SK-N-SH treated with all-trans-retinoic acid at 6 μM for 48 hours (cell line): ENCODE measurements at regions not wholly inside any gene's neighbourhood (a gene's known extent, or its start where the extent isn't known, plus 50 kb on each side); places are given as distances from the start of the nearest gene placed in this dataset.

Experiments
- ATAC-seq: fragments of 200-7000 bp; cut with Tn5 transposase; 3 replicates; pipeline ENCODE4 v1.9.1; 2020; ENCODE audit warnings: mild to moderate bottlenecking, moderate library complexity
- ARNTL ChIP-seq: fragments of 450-650 bp; formaldehyde crosslinking; IDR thresholded peaks from 2 replicates; pipeline ENCODE4 v1.5.0; 2020; ENCODE audit warnings: low read depth, mild to moderate bottlenecking, moderate library complexity, borderline replicate concordance
- BACH2 ChIP-seq: fragments of 250-450 bp; sonication (Bioruptor Pico); IDR thresholded peaks from 2 replicates; pipeline ENCODE4 v1.9.0; 2021; ENCODE audit warnings: mild to moderate bottlenecking, borderline replicate concordance
- CSDC2 ChIP-seq: fragments of 250-450 bp; sonication (Bioruptor Pico); IDR thresholded peaks from 2 replicates; pipeline ENCODE4 v1.5.0; 2020; ENCODE audit warnings: mild to moderate bottlenecking, moderate library complexity
- ESRRG ChIP-seq: fragments of 250-450 bp; sonication (Bioruptor Pico); IDR thresholded peaks from 2 replicates; pipeline ENCODE4 v1.6.1; 2021; ENCODE audit warnings: mild to moderate bottlenecking
- GLIS3 ChIP-seq: fragments of 250-450 bp; sonication (Bioruptor Pico); IDR thresholded peaks from 2 replicates; pipeline ENCODE4 v1.5.0; 2020; ENCODE audit warnings: mild to moderate bottlenecking, moderate library complexity
- ISL1 ChIP-seq: fragments of 250-450 bp; sonication (Bioruptor Pico); IDR thresholded peaks from 2 replicates; pipeline ENCODE4 v2.1.2; 2022; ENCODE audit warnings: mild to moderate bottlenecking, moderate library complexity
- OSR1 ChIP-seq: fragments of 250-450 bp; sonication (Bioruptor Pico); IDR thresholded peaks from 2 replicates; pipeline ENCODE4 v1.8.0; 2022; ENCODE audit warnings: moderate library complexity, mild to moderate bottlenecking, inconsistent platforms
- PPARA ChIP-seq: fragments of 250-450 bp; sonication (Bioruptor Pico); IDR thresholded peaks from 2 replicates; pipeline ENCODE4 v1.5.0; 2020; ENCODE audit warnings: mild to moderate bottlenecking, borderline replicate concordance
- RARB ChIP-seq: fragments of 250-450 bp; sonication (Bioruptor Pico); IDR thresholded peaks from 2 replicates; pipeline ENCODE4 v1.8.0; 2021; ENCODE audit warnings: mild to moderate bottlenecking, moderate library complexity
- SNAI2 ChIP-seq: fragments of 250-450 bp; sonication (Bioruptor Pico); IDR thresholded peaks from 2 replicates; pipeline ENCODE4 v1.5.0; 2020; ENCODE audit warnings: mild to moderate bottlenecking, moderate library complexity
- TCF4 ChIP-seq: fragments of 250-450 bp; sonication (Bioruptor Pico); IDR thresholded peaks from 2 replicates; pipeline ENCODE4 v1.8.0; 2021; ENCODE audit warnings: mild to moderate bottlenecking, moderate library complexity, borderline replicate concordance
- TOX ChIP-seq: fragments of 250-450 bp; sonication (Bioruptor Pico); IDR thresholded peaks from 2 replicates; pipeline ENCODE4 v1.8.0; 2021; ENCODE audit warnings: mild to moderate bottlenecking, moderate library complexity, borderline replicate concordance
- ZC3H10 ChIP-seq: fragments of 250-450 bp; sonication (Bioruptor Pico); IDR thresholded peaks from 2 replicates; pipeline ENCODE4 v1.5.1; 2021; ENCODE audit warnings: mild to moderate bottlenecking, moderate library complexity
- ZFP3 ChIP-seq: fragments of 250-450 bp; sonication (Bioruptor Pico); IDR thresholded peaks from 2 replicates; pipeline ENCODE4 v1.5.0; 2020; ENCODE audit warnings: mild to moderate bottlenecking, moderate library complexity
- ZFP30 ChIP-seq: fragments of 450-650 bp; formaldehyde crosslinking; IDR thresholded peaks from 2 replicates; pipeline ENCODE4 v1.5.0; 2022; ENCODE audit warnings: mild to moderate bottlenecking, moderate library complexity
- ZNF565 ChIP-seq: fragments of 450-650 bp; formaldehyde crosslinking; conservative IDR thresholded peaks from 2 replicates; pipeline ENCODE4 v1.5.0; 2020; ENCODE audit warnings: low read depth, mild to moderate bottlenecking, moderate library complexity
- ZNF70 ChIP-seq: fragments of 450-650 bp; formaldehyde crosslinking; IDR thresholded peaks from 2 replicates; pipeline ENCODE4 v1.5.0; 2020; ENCODE audit warnings: mild to moderate bottlenecking, moderate library complexity
- ZNF8 ChIP-seq: fragments of 450-650 bp; formaldehyde crosslinking; IDR thresholded peaks from 2 replicates; pipeline ENCODE4 v1.5.0; 2020; ENCODE audit warnings: mild to moderate bottlenecking, moderate library complexity
- TF ChIP-seq, protein P1 (sequence below): fragments of 250-450 bp; sonication (Bioruptor Pico); IDR thresholded peaks from 2 replicates; pipeline ENCODE4 v1.8.0; 2021; ENCODE audit warnings: low read depth, mild to moderate bottlenecking, moderate library complexity, borderline replicate concordance
- TF ChIP-seq, protein P2 (sequence below): fragments of 250-450 bp; sonication (Bioruptor Pico); IDR thresholded peaks from 2 replicates; pipeline ENCODE4 v1.5.0; 2020; ENCODE audit warnings: mild to moderate bottlenecking, moderate library complexity
- TF ChIP-seq, protein P3 (sequence below): fragments of 250-450 bp; sonication (Bioruptor Pico); IDR thresholded peaks from 2 replicates; pipeline ENCODE4 v1.5.1; 2021; ENCODE audit warnings: mild to moderate bottlenecking, moderate library complexity
- TF ChIP-seq, protein P4 (sequence below): fragments of 250-450 bp; sonication (Bioruptor Pico); IDR thresholded peaks from 2 replicates; pipeline ENCODE4 v1.5.1; 2020; ENCODE audit warnings: low read depth, mild to moderate bottlenecking, moderate library complexity

DNA sequence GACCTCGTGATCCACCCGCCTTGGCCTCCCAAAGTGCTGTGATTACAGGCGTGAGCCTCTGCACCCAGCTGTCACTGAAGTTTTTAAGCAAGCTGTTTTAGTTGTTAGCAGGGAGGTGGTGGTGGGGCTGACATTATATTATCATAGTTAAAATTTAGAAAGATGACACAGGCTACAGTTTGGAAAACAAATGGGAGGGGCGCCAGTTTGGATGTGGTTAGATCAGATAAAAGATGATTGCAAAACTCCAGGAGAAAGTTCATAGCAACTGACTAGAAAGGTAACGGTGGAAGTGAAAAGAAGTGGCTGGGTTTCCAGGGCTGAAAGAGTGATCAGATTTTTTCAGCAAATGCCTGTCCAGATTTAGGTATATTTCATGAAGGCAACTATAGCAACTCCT, 311.9 kb upstream of the CITED2 start:
- TF ChIP-seq TCF4 (CRISPR knock-in tag): no peak
- TF ChIP-seq SNAI2: no peak
- no peak for ATAC-seq

DNA sequence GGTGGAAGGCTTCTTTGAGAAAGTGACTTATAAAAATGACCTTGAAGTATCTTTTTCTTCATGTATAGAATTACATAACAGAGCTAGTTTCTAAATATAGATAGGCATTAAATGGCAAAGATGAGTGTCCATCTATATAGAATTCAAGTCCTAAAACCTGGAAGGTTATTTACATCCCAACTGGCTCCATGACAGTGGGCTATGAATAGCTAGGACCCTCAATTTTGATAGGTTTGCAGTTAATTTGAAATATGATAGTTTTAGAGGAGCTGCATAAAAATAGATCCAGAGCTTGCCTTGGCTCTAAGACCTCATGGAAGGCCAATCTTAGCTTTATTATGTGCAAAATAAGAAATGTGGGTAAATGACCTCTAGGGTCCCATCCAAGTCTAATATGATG, 310.6 kb upstream of the CITED2 start:
- no peak for ATAC-seq
- TF ChIP-seq ZFP30: no peak
- no peak for TF ChIP-seq ZFP3 (CRISPR knock-in tag)
- no peak for TF ChIP-seq PPARA (CRISPR knock-in tag)
- TF ChIP-seq CSDC2 (CRISPR knock-in tag): no peak
- TF ChIP-seq, protein P1, sequence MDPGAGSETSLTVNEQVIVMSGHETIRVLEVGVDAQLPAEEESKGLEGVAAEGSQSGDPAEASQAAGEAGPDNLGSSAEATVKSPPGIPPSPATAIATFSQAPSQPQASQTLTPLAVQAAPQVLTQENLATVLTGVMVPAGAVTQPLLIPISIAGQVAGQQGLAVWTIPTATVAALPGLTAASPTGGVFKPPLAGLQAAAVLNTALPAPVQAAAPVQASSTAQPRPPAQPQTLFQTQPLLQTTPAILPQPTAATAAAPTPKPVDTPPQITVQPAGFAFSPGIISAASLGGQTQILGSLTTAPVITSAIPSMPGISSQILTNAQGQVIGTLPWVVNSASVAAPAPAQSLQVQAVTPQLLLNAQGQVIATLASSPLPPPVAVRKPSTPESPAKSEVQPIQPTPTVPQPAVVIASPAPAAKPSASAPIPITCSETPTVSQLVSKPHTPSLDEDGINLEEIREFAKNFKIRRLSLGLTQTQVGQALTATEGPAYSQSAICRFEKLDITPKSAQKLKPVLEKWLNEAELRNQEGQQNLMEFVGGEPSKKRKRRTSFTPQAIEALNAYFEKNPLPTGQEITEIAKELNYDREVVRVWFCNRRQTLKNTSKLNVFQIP (CRISPR knock-in tag): no peak
- no peak for TF ChIP-seq GLIS3 (CRISPR knock-in tag)
- no peak for TF ChIP-seq OSR1 (CRISPR knock-in tag)
- no peak for TF ChIP-seq ZC3H10
- no peak for TF ChIP-seq BACH2
- no peak for TF ChIP-seq ZNF8 (CRISPR knock-in tag)
- TF ChIP-seq, protein P2, sequence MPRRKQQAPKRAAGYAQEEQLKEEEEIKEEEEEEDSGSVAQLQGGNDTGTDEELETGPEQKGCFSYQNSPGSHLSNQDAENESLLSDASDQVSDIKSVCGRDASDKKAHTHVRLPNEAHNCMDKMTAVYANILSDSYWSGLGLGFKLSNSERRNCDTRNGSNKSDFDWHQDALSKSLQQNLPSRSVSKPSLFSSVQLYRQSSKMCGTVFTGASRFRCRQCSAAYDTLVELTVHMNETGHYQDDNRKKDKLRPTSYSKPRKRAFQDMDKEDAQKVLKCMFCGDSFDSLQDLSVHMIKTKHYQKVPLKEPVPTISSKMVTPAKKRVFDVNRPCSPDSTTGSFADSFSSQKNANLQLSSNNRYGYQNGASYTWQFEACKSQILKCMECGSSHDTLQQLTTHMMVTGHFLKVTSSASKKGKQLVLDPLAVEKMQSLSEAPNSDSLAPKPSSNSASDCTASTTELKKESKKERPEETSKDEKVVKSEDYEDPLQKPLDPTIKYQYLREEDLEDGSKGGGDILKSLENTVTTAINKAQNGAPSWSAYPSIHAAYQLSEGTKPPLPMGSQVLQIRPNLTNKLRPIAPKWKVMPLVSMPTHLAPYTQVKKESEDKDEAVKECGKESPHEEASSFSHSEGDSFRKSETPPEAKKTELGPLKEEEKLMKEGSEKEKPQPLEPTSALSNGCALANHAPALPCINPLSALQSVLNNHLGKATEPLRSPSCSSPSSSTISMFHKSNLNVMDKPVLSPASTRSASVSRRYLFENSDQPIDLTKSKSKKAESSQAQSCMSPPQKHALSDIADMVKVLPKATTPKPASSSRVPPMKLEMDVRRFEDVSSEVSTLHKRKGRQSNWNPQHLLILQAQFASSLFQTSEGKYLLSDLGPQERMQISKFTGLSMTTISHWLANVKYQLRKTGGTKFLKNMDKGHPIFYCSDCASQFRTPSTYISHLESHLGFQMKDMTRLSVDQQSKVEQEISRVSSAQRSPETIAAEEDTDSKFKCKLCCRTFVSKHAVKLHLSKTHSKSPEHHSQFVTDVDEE (CRISPR knock-in tag): no peak
- no peak for TF ChIP-seq RARB
- no peak for TF ChIP-seq ZNF70
- TF ChIP-seq, protein P3, sequence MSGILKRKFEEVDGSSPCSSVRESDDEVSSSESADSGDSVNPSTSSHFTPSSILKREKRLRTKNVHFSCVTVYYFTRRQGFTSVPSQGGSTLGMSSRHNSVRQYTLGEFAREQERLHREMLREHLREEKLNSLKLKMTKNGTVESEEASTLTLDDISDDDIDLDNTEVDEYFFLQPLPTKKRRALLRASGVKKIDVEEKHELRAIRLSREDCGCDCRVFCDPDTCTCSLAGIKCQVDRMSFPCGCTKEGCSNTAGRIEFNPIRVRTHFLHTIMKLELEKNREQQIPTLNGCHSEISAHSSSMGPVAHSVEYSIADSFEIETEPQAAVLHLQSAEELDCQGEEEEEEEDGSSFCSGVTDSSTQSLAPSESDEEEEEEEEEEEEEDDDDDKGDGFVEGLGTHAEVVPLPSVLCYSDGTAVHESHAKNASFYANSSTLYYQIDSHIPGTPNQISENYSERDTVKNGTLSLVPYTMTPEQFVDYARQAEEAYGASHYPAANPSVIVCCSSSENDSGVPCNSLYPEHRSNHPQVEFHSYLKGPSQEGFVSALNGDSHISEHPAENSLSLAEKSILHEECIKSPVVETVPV (CRISPR knock-in tag): no peak
- TF ChIP-seq, protein P4, sequence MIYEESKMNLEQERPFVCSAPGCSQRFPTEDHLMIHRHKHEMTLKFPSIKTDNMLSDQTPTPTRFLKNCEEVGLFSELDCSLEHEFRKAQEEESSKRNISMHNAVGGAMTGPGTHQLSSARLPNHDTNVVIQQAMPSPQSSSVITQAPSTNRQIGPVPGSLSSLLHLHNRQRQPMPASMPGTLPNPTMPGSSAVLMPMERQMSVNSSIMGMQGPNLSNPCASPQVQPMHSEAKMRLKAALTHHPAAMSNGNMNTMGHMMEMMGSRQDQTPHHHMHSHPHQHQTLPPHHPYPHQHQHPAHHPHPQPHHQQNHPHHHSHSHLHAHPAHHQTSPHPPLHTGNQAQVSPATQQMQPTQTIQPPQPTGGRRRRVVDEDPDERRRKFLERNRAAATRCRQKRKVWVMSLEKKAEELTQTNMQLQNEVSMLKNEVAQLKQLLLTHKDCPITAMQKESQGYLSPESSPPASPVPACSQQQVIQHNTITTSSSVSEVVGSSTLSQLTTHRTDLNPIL (CRISPR knock-in tag): no peak
- TF ChIP-seq SNAI2: no peak
- TF ChIP-seq ZNF565 (CRISPR knock-in tag): no peak

DNA sequence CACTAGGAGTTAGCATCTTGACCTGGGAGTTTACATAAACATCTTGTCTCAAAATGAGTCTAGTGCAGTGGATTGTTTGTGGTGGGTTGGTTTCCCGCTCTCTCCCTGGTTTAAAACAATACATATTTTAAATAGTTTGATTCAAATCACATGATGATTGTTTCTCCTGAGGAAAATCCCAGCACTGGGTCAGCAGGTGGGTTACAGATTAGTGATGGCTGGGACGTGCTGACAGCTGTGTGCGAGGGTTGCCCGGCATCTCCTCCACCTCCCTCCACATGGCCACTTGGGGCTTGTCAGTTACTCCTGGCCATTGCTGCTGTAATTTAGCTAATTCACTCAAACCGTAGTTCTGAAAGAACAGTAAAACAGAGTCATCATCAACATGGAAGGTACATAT, 306.4 kb upstream of the CITED2 start:
- ATAC-seq: no peak
- TF ChIP-seq PPARA (CRISPR knock-in tag): no peak
- no peak for TF ChIP-seq ISL1 (CRISPR knock-in tag)
- TF ChIP-seq CSDC2 (CRISPR knock-in tag): no peak
- TF ChIP-seq OSR1 (CRISPR knock-in tag): no peak
- TF ChIP-seq, protein P4 (CRISPR knock-in tag): no peak
- TF ChIP-seq, protein P1 (CRISPR knock-in tag): no peak
- TF ChIP-seq ARNTL (CRISPR knock-in tag): no peak
- no peak for TF ChIP-seq SNAI2
- TF ChIP-seq GLIS3 (CRISPR knock-in tag): no peak
- TF ChIP-seq RARB: no peak
- no peak for TF ChIP-seq ZFP30
- TF ChIP-seq ZC3H10: no peak
- TF ChIP-seq TOX (CRISPR knock-in tag): no peak
- TF ChIP-seq ESRRG (CRISPR knock-in tag): no peak
- TF ChIP-seq, all 23 proteins: peak for 0
